Breast epithelium (tissue), 3 donors: ENCODE measurements at regions not wholly inside any gene's neighbourhood (a gene's known extent, or its start where the extent isn't known, plus 50 kb on each side); places are given as distances from the start of the nearest gene placed in this dataset.

Experiments
- CTCF ChIP-seq, 3 donors: fragments of 450-650 bp; IDR thresholded peaks; one replicate each; pipeline ENCODE4 v1.5.1; 2016 to 2017; ENCODE audit warnings: antibody characterized with exemption in 3 of 3, mild to moderate bottlenecking in 3 of 3, moderate library complexity in 3 of 3
- POLR2A ChIP-seq: fragments of 450-650 bp; IDR thresholded peaks from one replicate; pipeline ENCODE4 v1.6.1; 2016; ENCODE audit warnings: antibody characterized with exemption, mild to moderate bottlenecking, moderate library complexity
- POLR2AphosphoS5 ChIP-seq, 3 donors: sonication (generic); formaldehyde crosslinking; IDR thresholded peaks; one replicate each; pipeline ENCODE4 v1.6.1; 2017; ENCODE audit warnings: antibody characterized with exemption in 3 of 3

- TF ChIP-seq POLR2AphosphoS5 (IDR thresholded peaks at IDR 0.05) (no peak), CTCF (IDR thresholded peaks at IDR 0.05) (no peak), POLR2A (no peak)
Measured at GRCh38 chr3:162643245-162643644, 1146.6 kb downstream of the OTOL1 start.
